ENCODE measurements at regions not wholly inside any gene's neighbourhood (a gene's known extent, or its start where the extent isn't known, plus 50 kb on each side); places are given as distances from the start of the nearest gene placed in this dataset.

DNA sequence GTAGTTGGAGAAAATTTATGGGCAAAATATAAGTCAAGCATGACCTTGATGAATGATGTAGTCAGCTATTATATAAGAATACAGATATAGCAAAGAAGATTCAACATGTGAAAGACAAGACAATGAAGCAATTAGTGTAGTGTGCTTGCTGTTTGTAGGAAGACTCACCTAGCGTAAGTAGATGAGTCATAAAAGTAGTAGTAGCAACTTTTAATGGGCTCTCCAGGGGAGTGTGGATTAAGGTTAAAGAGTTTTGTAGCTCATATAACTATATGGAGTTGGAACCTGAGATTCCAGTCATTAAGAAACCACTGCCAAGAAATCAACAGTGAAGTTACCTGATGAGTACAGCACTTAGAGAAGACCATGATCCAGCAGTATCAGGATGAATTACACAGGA, 444.7 kb upstream of the CNTN3 start:
- Histone ChIP-seq H3K9ac (ENCODE audit: low read depth, low read length) (no peak overlapping the region), H3K36me3 (ENCODE audit: control insufficient read depth, insufficient read depth, low read length) (no peaks in the 10 kb centered on the region), H3K4me3 (ENCODE audit: insufficient read depth, low read depth, low read length) (no peak overlapping the region), H3K56ac (ENCODE audit: extremely low read depth, insufficient read depth, low read length) (no peak overlapping the region), H2BK20ac (ENCODE audit: low read depth, low read length) (no peak overlapping the region), H3K79me1 (ENCODE audit: low read depth in 1 of 2, low read length in 2 of 2) (no peaks in the 10 kb centered on the region), H2BK5ac (ENCODE audit: low read depth, low read length, poor library complexity, severe bottlenecking) (no peak overlapping the region), H2AK9ac (replicated peaks; ENCODE audit: low read depth, low read length, poor library complexity) (no peak overlapping the region), H4K5ac (ENCODE audit: low read depth, low read length) (no peak overlapping the region), H4K20me1 (ENCODE audit: insufficient read depth, low read length) (no peaks in the 10 kb centered on the region), H3K27ac (ENCODE audit: insufficient read depth, low read length) (no peak overlapping the region), H2AFZ (replicated peaks; ENCODE audit: low read length, poor library complexity) (no peak overlapping the region), H4K8ac (ENCODE audit: low read depth in 2 of 2, low read length in 2 of 2) (no peak overlapping the region), H3K4ac (ENCODE audit: low read depth, low read length) (no peak overlapping the region), H2BK15ac (ENCODE audit: low read depth, low read length) (no peak overlapping the region), H3K27me3 (ENCODE audit: control insufficient read depth, insufficient read depth, low read length) (no peaks in the 10 kb centered on the region), H2AK5ac (ENCODE audit: low read depth, low read length) (no peak overlapping the region), H3K23ac (ENCODE audit: low read depth, low read length) (no peak overlapping the region), H2BK120ac (ENCODE audit: low read depth, low read length) (no peak overlapping the region), H3K4me2 (ENCODE audit: low read depth, low read length) (no peak overlapping the region), H3K9me3 (ENCODE audit: control insufficient read depth, insufficient read depth, low read length) (no peaks in the 10 kb centered on the region), H3K18ac (ENCODE audit: low read depth, low read length) (no peak overlapping the region), H3K14ac (replicated peaks; ENCODE audit: low read depth, low read length) (no peak overlapping the region), H3K4me1 (ENCODE audit: control insufficient read depth, insufficient read depth, low read length) (no peaks in the 10 kb centered on the region), H4K91ac (ENCODE audit: insufficient read depth, low read depth, low read length) (no peak overlapping the region), H3K9me1 (ENCODE audit: insufficient read depth, low read length) (no peaks in the 10 kb centered on the region)
- in situ Hi-C loops (cut with MboI; ENCODE audit: low sequenced_read_pairs): no loop called here
- BruUV-seq (replicated peaks): no TSS peak
- CTCF ChIA-PET: no interaction called here
- ATAC-seq (ENCODE audit: low read depth) (no peak), DNase-seq (no peak)
- POLR2A ChIA-PET (ENCODE audit: unreplicated experiment): no interaction called here
- intact Hi-C loops (cut with micrococcal nuclease): no loop called here
- WGBS, 2 experiments (ENCODE audit: extremely low coverage in 2 of 2, insufficient read length in 1 of 2): no CpG with 5 or more reads among the region's 1 CpG
- dilution Hi-C loops (cut with HindIII; ENCODE audit: low sequenced_read_pairs, unreplicated experiment): no loop called here
- TF ChIP-seq CHD1 (IDR thresholded peaks at IDR 0.05; ENCODE audit: low read depth, low read length) (no peak), RAD21 (IDR thresholded peaks at IDR 0.05; ENCODE audit: low read length) (no peak), MAFK (IDR thresholded peaks at IDR 0.05; ENCODE audit: low read depth, low read length) (no peak), FOS (IDR thresholded peaks at IDR 0.05; ENCODE audit: low read depth, low read length) (no peak), MAZ (IDR thresholded peaks at IDR 0.05; ENCODE audit: borderline replicate concordance, low read depth, low read length) (no peak), USF2 (IDR thresholded peaks at IDR 0.05; ENCODE audit: low read depth, low read length) (no peak), RCOR1 (IDR thresholded peaks at IDR 0.05; ENCODE audit: insufficient replicate concordance, low read length) (no peak), ELK1 (IDR thresholded peaks at IDR 0.05; ENCODE audit: borderline replicate concordance, low read depth, low read length) (no peak), MXI1 (IDR thresholded peaks at IDR 0.05; ENCODE audit: borderline replicate concordance, low read depth, low read length) (no peak), BHLHE40 (IDR thresholded peaks at IDR 0.05; ENCODE audit: low read depth, low read length) (no peak), POLR2A (IDR thresholded peaks at IDR 0.05; ENCODE audit: low read depth, low read length) (no peak), NFE2L2 (IDR thresholded peaks at IDR 0.05; ENCODE audit: low read depth, low read length) (no peak), RFX5 (IDR thresholded peaks at IDR 0.05; ENCODE audit: low read depth, low read length) (no peak), CEBPB (IDR thresholded peaks at IDR 0.05; ENCODE audit: low read depth, low read length) (no peak), SMC3 (IDR thresholded peaks at IDR 0.05; ENCODE audit: low read depth, low read length) (no peak)
- TF ChIP-seq, protein P1, sequence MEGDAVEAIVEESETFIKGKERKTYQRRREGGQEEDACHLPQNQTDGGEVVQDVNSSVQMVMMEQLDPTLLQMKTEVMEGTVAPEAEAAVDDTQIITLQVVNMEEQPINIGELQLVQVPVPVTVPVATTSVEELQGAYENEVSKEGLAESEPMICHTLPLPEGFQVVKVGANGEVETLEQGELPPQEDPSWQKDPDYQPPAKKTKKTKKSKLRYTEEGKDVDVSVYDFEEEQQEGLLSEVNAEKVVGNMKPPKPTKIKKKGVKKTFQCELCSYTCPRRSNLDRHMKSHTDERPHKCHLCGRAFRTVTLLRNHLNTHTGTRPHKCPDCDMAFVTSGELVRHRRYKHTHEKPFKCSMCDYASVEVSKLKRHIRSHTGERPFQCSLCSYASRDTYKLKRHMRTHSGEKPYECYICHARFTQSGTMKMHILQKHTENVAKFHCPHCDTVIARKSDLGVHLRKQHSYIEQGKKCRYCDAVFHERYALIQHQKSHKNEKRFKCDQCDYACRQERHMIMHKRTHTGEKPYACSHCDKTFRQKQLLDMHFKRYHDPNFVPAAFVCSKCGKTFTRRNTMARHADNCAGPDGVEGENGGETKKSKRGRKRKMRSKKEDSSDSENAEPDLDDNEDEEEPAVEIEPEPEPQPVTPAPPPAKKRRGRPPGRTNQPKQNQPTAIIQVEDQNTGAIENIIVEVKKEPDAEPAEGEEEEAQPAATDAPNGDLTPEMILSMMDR (conservative IDR thresholded peaks at IDR 0.05; ENCODE audit: low read depth, low read length): no peak

Measured in IMR-90 (cell line).